ENCODE measurements at regions not wholly inside any gene's neighbourhood (a gene's known extent, or its start where the extent isn't known, plus 50 kb on each side); places are given as distances from the start of the nearest gene placed in this dataset.
"Not testable (repeated sequence)": the region's sequence is repeated elsewhere in the genome, so short reads cannot be mapped to it uniquely, and the experiment has no call there.

DNA sequence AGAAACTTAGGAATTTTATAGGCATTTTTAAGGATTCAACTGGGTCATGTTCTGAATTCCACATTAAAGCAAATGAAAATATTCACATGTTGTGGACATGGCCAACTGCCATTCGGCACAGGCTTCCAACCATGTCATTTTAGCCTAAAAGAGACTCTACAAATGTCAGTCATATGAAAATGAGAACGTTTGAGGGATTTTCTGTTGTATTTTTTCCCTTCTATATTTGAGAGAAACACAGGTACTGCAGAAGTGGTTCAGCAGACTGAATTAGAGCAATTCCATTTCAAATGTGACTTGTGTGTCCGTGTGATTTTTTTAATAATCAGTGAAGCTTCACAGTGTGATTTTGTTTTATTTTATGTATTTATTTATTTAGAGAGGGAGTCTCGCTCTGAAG is 124.3 kb downstream of the TP53TG3F start:
- H3K27ac Mint-ChIP-seq; POLR2A ChIA-PET; DNase-seq; ATAC-seq; intact Hi-C loops (cut with DNase I, micrococcal nuclease); H3K4me3 Mint-ChIP-seq; H3K4me1 Mint-ChIP-seq; H3K9me3 Mint-ChIP-seq (ENCODE audit: low read depth); H3K27me3 Mint-ChIP-seq; H3K36me3 Mint-ChIP-seq (ENCODE audit: low read depth): not testable (repeated sequence)
- CTCF ChIA-PET, result interaction anchor here (0.8 kb wide), 1 partner anchor 72 kb away, joined by 3 read pairs; no protein-coding TSS in a partner anchor

DNA sequence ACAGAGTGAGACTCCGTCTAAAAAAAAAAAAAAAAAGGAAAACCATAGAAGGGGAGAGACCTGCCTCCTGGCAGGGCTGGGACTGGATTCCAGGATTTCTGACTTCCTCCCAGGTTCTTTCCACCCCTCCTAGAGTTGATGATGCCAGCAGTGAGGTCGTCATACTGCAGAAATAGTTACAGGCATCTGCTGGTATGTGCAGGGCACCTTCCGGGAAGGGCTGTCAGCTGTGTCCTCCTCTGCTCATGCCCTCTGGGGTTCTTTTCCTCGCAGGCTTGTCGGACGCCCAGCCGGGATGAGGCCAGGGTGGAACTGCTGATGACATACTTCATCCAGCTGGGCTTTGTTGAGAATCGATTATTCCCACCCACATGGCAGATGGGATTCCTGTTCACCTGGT is 129.2 kb downstream of the TP53TG3F start:
- H3K4me1 Mint-ChIP-seq, H3K4me3 Mint-ChIP-seq: not testable (repeated sequence)

GRCh38 chr16:33593344-33593743 is 133.9 kb downstream of the TP53TG3F start:
- intact Hi-C loops (cut with DNase I, micrococcal nuclease); H3K4me3 Mint-ChIP-seq; ATAC-seq; DNase-seq; H3K27me3 Mint-ChIP-seq; CTCF ChIA-PET; POLR2A ChIA-PET; H3K36me3 Mint-ChIP-seq (ENCODE audit: low read depth); H3K4me1 Mint-ChIP-seq; H3K27ac Mint-ChIP-seq; H3K9me3 Mint-ChIP-seq (ENCODE audit: low read depth): not testable (repeated sequence)

More for the DNA sequence above, 129.2 kb downstream of the TP53TG3F start:
- H3K9me3 Mint-ChIP-seq (ENCODE audit: low read depth); intact Hi-C loops (cut with DNase I, micrococcal nuclease); H3K27me3 Mint-ChIP-seq; CTCF ChIA-PET; ATAC-seq; DNase-seq; H3K36me3 Mint-ChIP-seq (ENCODE audit: low read depth); H3K27ac Mint-ChIP-seq; POLR2A ChIA-PET: not testable (repeated sequence)

GRCh38 chr16:33595074-33595473 is 135.7 kb downstream of the TP53TG3F start:
- CTCF ChIA-PET; ATAC-seq; POLR2A ChIA-PET; intact Hi-C loops (cut with DNase I, micrococcal nuclease); H3K4me1 Mint-ChIP-seq; H3K9me3 Mint-ChIP-seq (ENCODE audit: low read depth); DNase-seq; H3K27me3 Mint-ChIP-seq; H3K27ac Mint-ChIP-seq; H3K4me3 Mint-ChIP-seq; H3K36me3 Mint-ChIP-seq (ENCODE audit: low read depth): not testable (repeated sequence)

GRCh38 chr16:33601029-33601428 is 141.6 kb downstream of the TP53TG3F start:
- H3K27ac Mint-ChIP-seq; H3K4me1 Mint-ChIP-seq; H3K4me3 Mint-ChIP-seq; H3K36me3 Mint-ChIP-seq (ENCODE audit: low read depth); H3K27me3 Mint-ChIP-seq; H3K9me3 Mint-ChIP-seq (ENCODE audit: low read depth); ATAC-seq; POLR2A ChIA-PET; DNase-seq; CTCF ChIA-PET; intact Hi-C loops (cut with DNase I, micrococcal nuclease): not testable (repeated sequence)

- H3K4me1 Mint-ChIP-seq; H3K36me3 Mint-ChIP-seq (ENCODE audit: low read depth); intact Hi-C loops (cut with DNase I, micrococcal nuclease); ATAC-seq; H3K27me3 Mint-ChIP-seq; H3K9me3 Mint-ChIP-seq (ENCODE audit: low read depth); H3K4me3 Mint-ChIP-seq; POLR2A ChIA-PET; DNase-seq; CTCF ChIA-PET; H3K27ac Mint-ChIP-seq: not testable (repeated sequence)
Measured at GRCh38 chr16:33623535-33624077, 164.2 kb downstream of the TP53TG3F start.

- H3K36me3 Mint-ChIP-seq (ENCODE audit: low read depth); CTCF ChIA-PET; intact Hi-C loops (cut with DNase I, micrococcal nuclease); POLR2A ChIA-PET; ATAC-seq; H3K9me3 Mint-ChIP-seq (ENCODE audit: low read depth); H3K4me3 Mint-ChIP-seq; DNase-seq; H3K27ac Mint-ChIP-seq; H3K27me3 Mint-ChIP-seq; H3K4me1 Mint-ChIP-seq: not testable (repeated sequence)
Measured at GRCh38 chr16:33628895-33629294, 169.5 kb downstream of the TP53TG3F start.

- H3K4me1 Mint-ChIP-seq; DNase-seq; POLR2A ChIA-PET; H3K4me3 Mint-ChIP-seq; H3K9me3 Mint-ChIP-seq (ENCODE audit: low read depth); intact Hi-C loops (cut with DNase I, micrococcal nuclease); ATAC-seq; H3K27ac Mint-ChIP-seq; CTCF ChIA-PET; H3K27me3 Mint-ChIP-seq; H3K36me3 Mint-ChIP-seq (ENCODE audit: low read depth): not testable (repeated sequence)
Measured at GRCh38 chr16:33631713-33632112, 172.3 kb downstream of the TP53TG3F start.

- H3K36me3 Mint-ChIP-seq (ENCODE audit: low read depth); DNase-seq; POLR2A ChIA-PET; H3K27me3 Mint-ChIP-seq; H3K27ac Mint-ChIP-seq; intact Hi-C loops (cut with DNase I, micrococcal nuclease); H3K9me3 Mint-ChIP-seq (ENCODE audit: low read depth); H3K4me1 Mint-ChIP-seq; ATAC-seq; CTCF ChIA-PET; H3K4me3 Mint-ChIP-seq: not testable (repeated sequence)
Measured at GRCh38 chr16:33634057-33634456, 174.6 kb downstream of the TP53TG3F start.

DNA sequence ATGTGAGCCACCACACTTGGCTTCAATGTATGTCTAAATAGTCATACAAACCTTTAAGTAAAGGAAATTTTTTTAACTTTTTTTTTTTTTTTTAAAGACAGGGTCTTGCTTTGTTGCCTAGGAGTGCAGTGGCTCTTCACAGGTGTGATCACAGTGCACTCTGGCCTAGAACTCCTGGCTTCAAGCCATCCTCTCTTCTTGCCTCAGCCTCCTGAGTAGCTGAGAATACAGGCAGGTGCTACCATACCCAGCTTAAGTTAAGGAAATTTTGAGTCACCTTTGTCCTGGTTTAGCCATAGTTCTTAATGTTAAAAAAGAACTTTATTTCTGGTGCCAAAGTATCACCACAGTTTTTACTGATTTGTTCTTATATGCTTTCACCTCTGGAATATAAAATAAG is 177.3 kb downstream of the TP53TG3F start:
- not testable (repeated sequence) for H3K27ac Mint-ChIP-seq, ATAC-seq, DNase-seq

GRCh38 chr16:33643270-33643669 is 183.9 kb downstream of the TP53TG3F start:
- H3K4me3 Mint-ChIP-seq; H3K9me3 Mint-ChIP-seq (ENCODE audit: low read depth); H3K4me1 Mint-ChIP-seq; H3K27me3 Mint-ChIP-seq; POLR2A ChIA-PET; DNase-seq; intact Hi-C loops (cut with DNase I, micrococcal nuclease); H3K36me3 Mint-ChIP-seq (ENCODE audit: low read depth); H3K27ac Mint-ChIP-seq; ATAC-seq: not testable (repeated sequence)
- CTCF ChIA-PET, result interaction anchor here (0.6 kb wide), 1 partner anchor 1914 kb away, joined by 4 read pairs; no protein-coding TSS in a partner anchor

More for the DNA sequence above, 177.3 kb downstream of the TP53TG3F start:
- H3K9me3 Mint-ChIP-seq (ENCODE audit: low read depth); intact Hi-C loops (cut with DNase I, micrococcal nuclease); CTCF ChIA-PET; H3K4me1 Mint-ChIP-seq; H3K4me3 Mint-ChIP-seq; H3K27me3 Mint-ChIP-seq; H3K36me3 Mint-ChIP-seq (ENCODE audit: low read depth); POLR2A ChIA-PET: not testable (repeated sequence)

GRCh38 chr16:33643698-33644381 is 184.4 kb downstream of the TP53TG3F start:
- H3K27ac Mint-ChIP-seq; H3K4me3 Mint-ChIP-seq; POLR2A ChIA-PET; H3K4me1 Mint-ChIP-seq; intact Hi-C loops (cut with DNase I, micrococcal nuclease); H3K9me3 Mint-ChIP-seq (ENCODE audit: low read depth); H3K27me3 Mint-ChIP-seq; ATAC-seq; H3K36me3 Mint-ChIP-seq (ENCODE audit: low read depth); DNase-seq: not testable (repeated sequence)
- CTCF ChIA-PET, result interaction anchor here (0.6 kb wide), 1 partner anchor 1913 kb away, joined by 4 read pairs; no protein-coding TSS in a partner anchor

All from activated CD4-positive, alpha-beta T cell treated with anti-CD3 and anti-CD28 coated beads for 36 hours (primary cell).